ENCODE measurements at regions not wholly inside any gene's neighbourhood (a gene's known extent, or its start where the extent isn't known, plus 50 kb on each side); places are given as distances from the start of the nearest gene placed in this dataset.

GRCh38 chr6:56693246-56693607 is 50.5 kb upstream of the DST start (continued):
- peak; percentile 37; the same call in 1 of the 2 replicates for TF ChIP-seq CEBPG (CRISPR knock-in tag; IDR thresholded peaks at IDR 0.05)
- TF ChIP-seq ATRX (CRISPR knock-in tag; IDR thresholded peaks at IDR 0.05; ENCODE audit: borderline replicate concordance) = no peak
- TF ChIP-seq ZKSCAN1 (IDR thresholded peaks at IDR 0.05; ENCODE audit: low read length) = no peak
- TF ChIP-seq TEAD3 (CRISPR knock-in tag; optimal IDR thresholded peaks at IDR 0.05; ENCODE audit: borderline replicate concordance) = peak; percentile 79
- peak; percentile 23; the same call in 1 of the 2 replicates for TF ChIP-seq MXD4 (CRISPR knock-in tag; IDR thresholded peaks at IDR 0.05)
- peak; percentile 52 for TF ChIP-seq POGZ (CRISPR knock-in tag; IDR thresholded peaks at IDR 0.05)
- TF ChIP-seq ATF4 (CRISPR knock-in tag; IDR thresholded peaks at IDR 0.05) = peak in 1 of 2 experiments; percentile 10; a peak in 1 of 4 replicates
- no peak for TF ChIP-seq CBFB (CRISPR knock-in tag; IDR thresholded peaks at IDR 0.05)
- TF ChIP-seq PPARG (CRISPR knock-in tag; conservative IDR thresholded peaks at IDR 0.05) = peak; percentile 51; the same call in 1 of the 2 replicates
- TF ChIP-seq GATAD2A (CRISPR knock-in tag; IDR thresholded peaks at IDR 0.05) = peak; percentile 52; the same call in 1 of the 2 replicates
- TF ChIP-seq ATF2 (CRISPR knock-in tag; IDR thresholded peaks at IDR 0.05) = peak; percentile 58; the same call in 1 of the 2 replicates
- 0 out of 2 replicates have a peak, but pooled peaks have one; percentile 9 for TF ChIP-seq ZBTB43 (CRISPR knock-in tag; conservative IDR thresholded peaks at IDR 0.05)
- no peak for TF ChIP-seq WIZ (CRISPR knock-in tag; IDR thresholded peaks at IDR 0.05)
- no peak for TF ChIP-seq STAT5B (CRISPR knock-in tag; IDR thresholded peaks at IDR 0.05)
- TF ChIP-seq TBL1XR1 (IDR thresholded peaks at IDR 0.05; ENCODE audit: borderline replicate concordance, low read length, partially characterized antibody) = peak; percentile 26
- TF ChIP-seq FIP1L1 (IDR thresholded peaks at IDR 0.05; ENCODE audit: borderline replicate concordance, insufficient read depth, low read depth, low read length) = no peak
- TF ChIP-seq NFE2L2 (IDR thresholded peaks at IDR 0.05; ENCODE audit: low read length) = no peak
- TF ChIP-seq ADNP (CRISPR knock-in tag; IDR thresholded peaks at IDR 0.05) = no peak
- no peak for TF ChIP-seq ZNF83 (CRISPR knock-in tag; IDR thresholded peaks at IDR 0.05; ENCODE audit: borderline replicate concordance)
- TF ChIP-seq KMT2B (CRISPR knock-in tag; IDR thresholded peaks at IDR 0.05) = peak; percentile 32; the same call in 1 of the 2 replicates
- TF ChIP-seq RNF219 (CRISPR knock-in tag; IDR thresholded peaks at IDR 0.05) = no peak
- no peak for TF ChIP-seq GABPA (IDR thresholded peaks at IDR 0.05; ENCODE audit: low read depth, low read length)
- no peak for TF ChIP-seq GABPA (CRISPR knock-in tag; IDR thresholded peaks at IDR 0.05; ENCODE audit: low read depth)
- TF ChIP-seq KDM6A (CRISPR knock-in tag; IDR thresholded peaks at IDR 0.05; ENCODE audit: low read depth) = peak; percentile 37; the same call in 1 of the 2 replicates
- TF ChIP-seq HNRNPK (IDR thresholded peaks at IDR 0.05; ENCODE audit: low read depth, low read length, poor library complexity, severe bottlenecking) = no peak
- no peak for TF ChIP-seq SMAD9 (CRISPR knock-in tag; IDR thresholded peaks at IDR 0.05)
- TF ChIP-seq NFIC (IDR thresholded peaks at IDR 0.05; ENCODE audit: low read length) = 0 out of 2 replicates have a peak, but pooled peaks have one; percentile 38
- no peak for TF ChIP-seq ZNF510 (CRISPR knock-in tag; IDR thresholded peaks at IDR 0.05; ENCODE audit: low read depth)
- TF ChIP-seq ZFAT (CRISPR knock-in tag; conservative IDR thresholded peaks at IDR 0.05) = no peak
- TF ChIP-seq ZNF749 (CRISPR knock-in tag; IDR thresholded peaks at IDR 0.05; ENCODE audit: borderline replicate concordance) = no peak

Measured in HepG2 (cell line).